Liver (tissue), 8 donors: ENCODE measurements at regions not wholly inside any gene's neighbourhood (a gene's known extent, or its start where the extent isn't known, plus 50 kb on each side); places are given as distances from the start of the nearest gene placed in this dataset.

Source experiments
- DNase-seq: peaks from one replicate; pipeline ENCODE4 v3.0.0-alpha.2; 2017; ENCODE audit warnings: low spot score
- H3K27ac ChIP-seq, 2 donors: one replicate each; pipeline ENCODE4 v1.7.0; 2013; ENCODE audit warnings: inconsistent platforms in 2 of 2, low read length in 2 of 2, control low read depth in 1 of 2, low read depth in 1 of 2, mild to moderate bottlenecking in 1 of 2
- H3K27me3 ChIP-seq, 4 donors: one replicate each; pipeline versions ENCODE4 v1.6.1 to v1.7.0; 2013; ENCODE audit warnings: low read length in 3 of 4, inconsistent platforms in 1 of 4, mild to moderate bottlenecking in 1 of 4, moderate library complexity in 1 of 4; ENCODE audit not compliant: control insufficient read depth in 4 of 4, insufficient read depth in 4 of 4
- H3K36me3 ChIP-seq, 4 donors: one replicate each; pipeline versions ENCODE4 v1.6.1 to v1.7.0; 2013; ENCODE audit warnings: low read length in 3 of 4, mild to moderate bottlenecking in 3 of 4, low read depth in 1 of 4, moderate library complexity in 1 of 4; ENCODE audit not compliant: control insufficient read depth in 4 of 4, insufficient read depth in 3 of 4
- H3K4me1 ChIP-seq, 4 donors: one replicate each; pipeline versions ENCODE4 v1.6.1 to v1.7.0; 2013; ENCODE audit warnings: low read length in 3 of 4, mild to moderate bottlenecking in 3 of 4, moderate library complexity in 1 of 4; ENCODE audit not compliant: control insufficient read depth in 4 of 4, insufficient read depth in 4 of 4
- H3K4me3 ChIP-seq, 3 donors: one replicate each; pipeline versions ENCODE4 v1.6.1 to v1.7.0; 2013; ENCODE audit warnings: low read length in 3 of 3, control low read depth in 1 of 3, low read depth in 1 of 3, mild to moderate bottlenecking in 1 of 3
- H3K9ac ChIP-seq, 2 donors: one replicate each; pipeline ENCODE4 v1.7.0; 2013; ENCODE audit warnings: low read length in 2 of 2, mild to moderate bottlenecking in 2 of 2, moderate library complexity in 2 of 2, control low read depth in 1 of 2, low read depth in 1 of 2
- H3K9me3 ChIP-seq, 4 donors: one replicate each; pipeline versions ENCODE4 v1.6.1 to v1.7.0; 2013; ENCODE audit warnings: low read length in 3 of 4; ENCODE audit not compliant: control insufficient read depth in 4 of 4
- CTCF ChIP-seq: fragments of 150-350 bp; IDR thresholded peaks from 2 replicates; pipeline ENCODE4 v1.5.1; 2017; ENCODE audit warnings: improper control_type of control experiment, low read depth, low read length; ENCODE audit not compliant: missing input control
- EGR1 ChIP-seq, 2 donors: IDR thresholded peaks; 2 replicates each; pipeline ENCODE4 v1.6.1; 2016 to 2018; ENCODE audit warnings: antibody characterized with exemption in 2 of 2, low read depth in 2 of 2
- FOXA1 ChIP-seq: IDR thresholded peaks from 2 replicates; pipeline ENCODE4 v1.6.1; 2016; ENCODE audit warnings: antibody characterized with exemption
- FOXA2 ChIP-seq: IDR thresholded peaks from 2 replicates; pipeline ENCODE4 v1.6.1; 2016; ENCODE audit warnings: antibody characterized with exemption
- GABPA ChIP-seq, 2 donors: IDR thresholded peaks in 1 of 2; conservative IDR thresholded peaks in 1 of 2; 2 replicates each; pipeline ENCODE4 v1.6.1; 2016; ENCODE audit warnings: antibody characterized with exemption in 2 of 2, mild to moderate bottlenecking in 1 of 2, moderate library complexity in 1 of 2
- HNF4A ChIP-seq, 2 donors: conservative IDR thresholded peaks; 2 replicates each; pipeline ENCODE4 v1.6.1; 2016; ENCODE audit warnings: antibody characterized with exemption in 2 of 2, mild to moderate bottlenecking in 2 of 2
- JUND ChIP-seq, 2 donors: IDR thresholded peaks; 2 replicates each; pipeline ENCODE4 v1.6.1; 2016; ENCODE audit warnings: antibody characterized with exemption in 2 of 2
- RXRA ChIP-seq, 2 donors: IDR thresholded peaks; 2 replicates each; pipeline ENCODE4 v1.6.1; 2017 to 2018; ENCODE audit warnings: antibody characterized with exemption in 2 of 2, mild to moderate bottlenecking in 1 of 2
- TAF1 ChIP-seq: conservative IDR thresholded peaks from 2 replicates; pipeline ENCODE4 v1.6.1; 2016; ENCODE audit warnings: antibody characterized with exemption, mild to moderate bottlenecking
- YY1 ChIP-seq: IDR thresholded peaks from 2 replicates; pipeline ENCODE4 v1.6.1; 2016; ENCODE audit warnings: antibody characterized with exemption, mild to moderate bottlenecking
- ZBTB33 ChIP-seq: IDR thresholded peaks from 2 replicates; pipeline ENCODE4 v1.6.1; 2016; ENCODE audit warnings: antibody characterized with exemption
- WGBS: extraction: QIAGEN DNeasy Blood & Tissue Kit; methylation state at CpG from one replicate; pipeline ENCODE4 v1.1.7; 2013; 5-methylcytosine and 5-hydroxymethylcytosine counted together
- TF ChIP-seq, protein P1 (sequence below): IDR thresholded peaks from 2 replicates; pipeline ENCODE4 v1.6.1; 2016; ENCODE audit warnings: antibody characterized with exemption
- donor health status: healthy.
- donor health status: healthy.
- donor health status: healthy.
- donor health status: healthy.
- donor health status: healthy.

- H3K9me3 ChIP-seq = no peaks in the 10 kb centered on the region
- H3K27me3 ChIP-seq = no peaks in the 10 kb centered on the region
- no peak for DNase-seq
- 89% methylated on average over 6 of the region's 6 CpGs for WGBS
- H3K27ac ChIP-seq = no peak overlapping the region
- H3K4me3 ChIP-seq = no peak overlapping the region
- H3K36me3 ChIP-seq = no peaks in the 10 kb centered on the region
- H3K9ac ChIP-seq = no peak overlapping the region
- peaks cover 0 to 7% (median 2%) of the 10 kb centered on the region in 4 donors for H3K4me1 ChIP-seq
- TF ChIP-seq RXRA (IDR thresholded peaks at IDR 0.05) (no peak), FOXA1 (no peak), GABPA (IDR thresholded peaks at IDR 0.05 in 1 of 2, conservative IDR thresholded peaks at IDR 0.05 in 1 of 2) (no peak), ZBTB33 (no peak), EGR1 (IDR thresholded peaks at IDR 0.05; ENCODE audit: low read depth in 2 of 2) (no peak)
Measured at GRCh38 chr14:75361041-75361440, 66.8 kb upstream of the JDP2 start.

DNA sequence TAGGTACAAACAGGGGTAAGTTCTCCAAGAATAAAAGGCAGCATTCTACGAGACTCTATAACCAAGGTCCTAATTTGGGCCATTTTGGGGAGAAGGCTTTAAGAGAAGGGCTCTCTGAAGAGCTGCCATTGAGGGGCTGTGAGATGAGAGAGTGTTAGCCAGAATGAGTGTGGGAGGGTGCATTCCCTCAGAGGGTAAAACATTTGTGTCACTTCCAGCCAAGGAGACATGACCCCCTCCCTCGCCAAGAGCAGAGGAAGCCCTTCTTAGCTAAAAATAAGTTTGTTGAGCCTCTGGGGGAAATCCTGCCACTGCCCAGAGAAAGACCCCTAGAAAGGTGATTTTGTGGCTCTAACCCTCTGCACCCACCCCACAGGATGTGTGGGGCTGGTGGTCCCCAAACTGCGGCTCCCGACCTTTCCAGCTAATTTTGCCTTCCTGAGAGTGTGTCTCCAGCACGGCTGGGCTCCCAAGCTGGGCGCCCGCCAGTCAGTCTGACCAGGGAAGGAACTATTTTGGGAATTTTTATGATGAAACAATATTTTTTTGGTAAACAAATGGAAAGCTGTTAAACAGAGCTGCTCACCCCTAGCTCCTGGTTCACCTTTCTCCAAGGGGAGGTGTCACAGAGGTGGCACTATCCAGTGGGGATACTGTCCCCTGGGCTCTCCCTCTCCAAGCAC is 65.9 kb upstream of the JDP2 start:
- TF ChIP-seq TAF1 (no peak), ZBTB33 (no peak), JUND (IDR thresholded peaks at IDR 0.05) (no peak), YY1 (no peak), EGR1 (IDR thresholded peaks at IDR 0.05; ENCODE audit: low read depth in 2 of 2) (no peak), FOXA2 (no peak), HNF4A (conservative IDR thresholded peaks at IDR 0.05) (no peak), CTCF (no peak)
- TF ChIP-seq, protein P1, sequence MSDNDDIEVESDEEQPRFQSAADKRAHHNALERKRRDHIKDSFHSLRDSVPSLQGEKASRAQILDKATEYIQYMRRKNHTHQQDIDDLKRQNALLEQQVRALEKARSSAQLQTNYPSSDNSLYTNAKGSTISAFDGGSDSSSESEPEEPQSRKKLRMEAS = no peak
- Histone ChIP-seq H3K4me3 (no peak overlapping the region), H3K27ac (no peak overlapping the region), H3K9me3 (no peaks in the 10 kb centered on the region), H3K27me3 (no peaks in the 10 kb centered on the region), H3K9ac (no peak overlapping the region), H3K36me3 (no peaks in the 10 kb centered on the region), H3K4me1 (peaks cover 0 to 7% (median 2%) of the 10 kb centered on the region in 4 donors)
- 73% methylated on average over 7 of the region's 7 CpGs for WGBS
- no peak for DNase-seq
